GOT3 (cell line): ENCODE measurements at regions not wholly inside any gene's neighbourhood (a gene's known extent, or its start where the extent isn't known, plus 50 kb on each side); places are given as distances from the start of the nearest gene placed in this dataset.

Experiments
- DNase-seq: peaks from one replicate; lab custom pipeline; 2025; ENCODE audit warnings: mixed read lengths; lab: John Stamatoyannopoulos, UW

- DNase-seq: no peak
Observed at GRCh38 chr9:121601194-121601593, 50.2 kb upstream of the DAB2IP start.
